GM23338 (cell line): ENCODE measurements at regions not wholly inside any gene's neighbourhood (a gene's known extent, or its start where the extent isn't known, plus 50 kb on each side); places are given as distances from the start of the nearest gene placed in this dataset.

Experiments
- CREB1 ChIP-seq: fragments of 250-450 bp; sonication (Bioruptor Pico); IDR thresholded peaks from 2 replicates; pipeline ENCODE4 v1.5.0; 2020; ENCODE audit warnings: low read depth, mild to moderate bottlenecking, moderate library complexity
- CTCF ChIP-seq, 2 experiments: fragments of 200-600 bp in 1 of 2; sonication (generic) in 1 of 2; conservative IDR thresholded peaks; 2 replicates each; pipeline versions ENCODE4 v1.5.1 to v1.6.1; 2016 to 2017; ENCODE audit warnings: antibody characterized with exemption in 2 of 2, low read depth in 2 of 2, mild to moderate bottlenecking in 2 of 2, moderate library complexity in 1 of 2
- ETS1 ChIP-seq: IDR thresholded peaks from 2 replicates; pipeline ENCODE4 v1.6.1; 2016; ENCODE audit warnings: antibody characterized with exemption
- EZH2 ChIP-seq: fragments of 200-600 bp; sonication (generic); IDR thresholded peaks from one replicate; pipeline ENCODE4 v1.8.0; 2017; ENCODE audit warnings: antibody characterized with exemption, mild to moderate bottlenecking, low read depth; ENCODE audit not compliant: unreplicated experiment
- EZH2phosphoT487 ChIP-seq: fragments of 200-600 bp; sonication (generic); IDR thresholded peaks from one replicate; pipeline ENCODE4 v1.8.1; 2018; ENCODE audit warnings: antibody characterized with exemption; ENCODE audit not compliant: unreplicated experiment
- JUNB ChIP-seq: IDR thresholded peaks from one replicate; pipeline ENCODE4 v1.6.1; 2016; ENCODE audit warnings: antibody characterized with exemption; ENCODE audit not compliant: unreplicated experiment
- NANOG ChIP-seq: IDR thresholded peaks from 2 replicates; pipeline ENCODE4 v1.6.1; 2016; ENCODE audit warnings: antibody characterized with exemption, borderline replicate concordance
- POLR2AphosphoS5 ChIP-seq: IDR thresholded peaks from 2 replicates; pipeline ENCODE4 v1.6.1; 2016; ENCODE audit warnings: antibody characterized with exemption, low read depth
- REST ChIP-seq: IDR thresholded peaks from one replicate; pipeline ENCODE4 v1.6.1; 2018; ENCODE audit warnings: antibody characterized with exemption; ENCODE audit not compliant: unreplicated experiment
- STAT1 ChIP-seq: IDR thresholded peaks from one replicate; pipeline ENCODE4 v1.6.1; 2016; ENCODE audit warnings: antibody characterized with exemption; ENCODE audit not compliant: unreplicated experiment
- ZNF114 ChIP-seq: fragments of 250-450 bp; sonication (Bioruptor Pico); IDR thresholded peaks from 2 replicates; pipeline ENCODE4 v1.5.0; 2020; ENCODE audit warnings: mild to moderate bottlenecking, moderate library complexity

DNA sequence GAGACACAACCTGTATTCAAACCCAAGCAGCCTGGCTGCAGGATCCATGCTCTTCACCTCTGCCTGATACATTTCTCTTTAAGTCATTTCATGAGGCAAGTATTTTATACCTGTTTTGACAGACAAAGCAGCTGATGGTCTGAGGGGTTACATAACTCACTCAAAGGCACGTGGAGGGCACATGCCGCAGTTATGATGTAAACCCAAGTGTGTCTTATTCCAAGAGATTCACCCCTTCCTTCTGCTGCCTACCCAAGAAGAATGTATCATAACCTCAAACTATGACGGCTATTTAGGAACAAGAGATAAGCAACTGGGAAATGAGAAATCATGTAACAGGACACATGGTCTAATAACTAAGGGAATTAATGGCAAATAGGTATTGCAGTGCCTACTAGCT, 329.8 kb upstream of the TMPO start:
- TF ChIP-seq CTCF (conservative IDR thresholded peaks at IDR 0.05; ENCODE audit: low read depth in 2 of 2) (no peak), REST (no peak), NANOG (no peak), EZH2phosphoT487 (no peak), CREB1 (no peak), POLR2AphosphoS5 (no peak), EZH2 (no peak), JUNB (no peak), ZNF114 (CRISPR knock-in tag) (no peak), ETS1 (no peak), STAT1 (no peak)
